Adrenal gland (tissue), 9 donors: ENCODE measurements at regions not wholly inside any gene's neighbourhood (a gene's known extent, or its start where the extent isn't known, plus 50 kb on each side); places are given as distances from the start of the nearest gene placed in this dataset.

ENCODE experiments used
- DNase-seq, 7 donors: peaks; one replicate each; pipeline ENCODE4 v3.0.0-alpha.2; 2019 to 2020
- H3K27ac ChIP-seq, 5 donors: fragments of 200-600 bp; sonication (generic) in 4 of 5; 1 replicate in 3 of 5; 2 replicates in 2 of 5; pipeline versions ENCODE4 v1.5.1 to v1.8.0; 2016 to 2020; ENCODE audit warnings: mild to moderate bottlenecking in 1 of 5
- H3K27me3 ChIP-seq: fragments of 200-600 bp; 2 replicates; pipeline ENCODE4 v1.8.0; 2021
- H3K36me3 ChIP-seq, 2 donors: fragments of 200-600 bp; replicated peaks in 1 of 2; 1 replicate in 1 of 2; 2 replicates in 1 of 2; pipeline versions ENCODE4 v1.5.1 to v1.8.0; 2018 to 2022
- H3K4me1 ChIP-seq, 2 donors: fragments of 200-600 bp; replicated peaks in 1 of 2; 1 replicate in 1 of 2; 2 replicates in 1 of 2; pipeline versions ENCODE4 v1.5.1 to v1.8.0; 2018 to 2021
- H3K4me3 ChIP-seq, 4 donors: fragments of 200-600 bp; sonication (generic) in 3 of 4; one replicate each; pipeline ENCODE4 v1.5.1; 2016 to 2018
- H3K9me3 ChIP-seq, 3 donors: fragments of 200-600 bp; sonication (generic) in 1 of 3; replicated peaks in 1 of 3; 1 replicate in 2 of 3; 2 replicates in 1 of 3; pipeline versions ENCODE4 v1.5.1 to v1.8.0; 2016 to 2021
- CTCF ChIP-seq, 6 experiments: fragments of 450-650 bp in 4 of 6; fragments of 200-600 bp in 2 of 6; sonication (generic) in 1 of 6; IDR thresholded peaks; 1 replicate in 5 of 6; 2 replicates in 1 of 6; pipeline versions ENCODE4 v1.5.1 to v1.8.0; 2016 to 2021; ENCODE audit warnings: antibody characterized with exemption in 6 of 6, mild to moderate bottlenecking in 2 of 6, moderate library complexity in 1 of 6
- POLR2A ChIP-seq, 2 donors: fragments of 450-650 bp; IDR thresholded peaks; one replicate each; pipeline ENCODE4 v1.6.1; 2017; ENCODE audit warnings: antibody characterized with exemption in 2 of 2, mild to moderate bottlenecking in 2 of 2, moderate library complexity in 1 of 2
- WGBS, 4 donors: extraction: QIAGEN DNeasy Blood & Tissue Kit in 2 of 4; methylation state at CpG; one replicate each; pipeline versions ENCODE4 v1.1.5 to v1.1.7; 2013 to 2017; 5-methylcytosine and 5-hydroxymethylcytosine counted together
- intact Hi-C, 2 donors: fragments of 100-400 bp; cut with DNase I; formaldehyde crosslinking; loops; one replicate each; pipeline versions ENCODE4 v1.14.1 to v1.15.0; 2022 to 2023
- donor health status: healthy with polysubstance abuse.
- donor health status: Bipolar disorder and iron deficiency.
- donor health status: DM: yes; HTN: yes; CAD: no.
- donor health status: DM: no; HTN: no; CAD: no.
- donor health status: DM: no; HTN: no; CAD: no.

DNA sequence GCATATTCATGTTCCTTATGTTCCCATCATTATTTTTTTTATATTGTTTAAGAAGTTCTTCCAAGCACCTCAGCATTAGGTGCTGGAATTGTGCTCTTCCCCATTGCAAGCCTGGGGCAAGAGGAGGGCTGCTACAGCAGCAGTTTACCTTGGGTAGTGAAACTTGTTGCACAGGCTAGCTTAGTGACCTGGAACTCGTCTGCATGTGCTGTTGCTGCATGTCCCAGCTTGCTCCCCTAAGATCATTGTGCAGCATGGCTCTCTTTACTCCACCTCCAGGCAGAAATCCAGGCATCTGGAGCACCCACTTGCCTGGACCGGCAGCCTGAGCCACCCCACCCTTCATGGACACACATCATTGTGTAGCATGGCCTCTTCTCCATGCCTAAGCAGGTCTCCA, 776.0 kb downstream of the GLUD2 start:
- no peaks in the 10 kb centered on the region for H3K4me1 ChIP-seq
- H3K9me3 ChIP-seq, result no peaks in the 10 kb centered on the region
- DNase-seq, result no peak
- no peaks in the 10 kb centered on the region for H3K27me3 ChIP-seq
- intact Hi-C loops, result no loop called here
- H3K27ac ChIP-seq, result no peak overlapping the region
- TF ChIP-seq CTCF (IDR thresholded peaks at IDR 0.05), result no peak
- no peak for TF ChIP-seq POLR2A (IDR thresholded peaks at IDR 0.05)
- H3K36me3 ChIP-seq, result no peaks in the 10 kb centered on the region
- 49 to 86% (median 69%) methylated on average over 1 to 2 of the region's 2 CpGs; no CpG with 5 or more reads in 1 of the 4 donors for WGBS, 4 donors
- no peak overlapping the region for H3K4me3 ChIP-seq

- no peak overlapping the region for H3K27ac ChIP-seq
- no peaks in the 10 kb centered on the region for H3K9me3 ChIP-seq
- DNase-seq, result no peak
- WGBS, 4 donors, result 24 to 49% (median 37%) methylated on average over 2 of the region's 2 CpGs
- H3K36me3 ChIP-seq, result no peaks in the 10 kb centered on the region
- no peak for TF ChIP-seq POLR2A (IDR thresholded peaks at IDR 0.05)
- TF ChIP-seq CTCF (IDR thresholded peaks at IDR 0.05), result no peak
- H3K27me3 ChIP-seq, result no peaks in the 10 kb centered on the region
- H3K4me1 ChIP-seq, result no peaks in the 10 kb centered on the region
- no peak overlapping the region for H3K4me3 ChIP-seq
- intact Hi-C loops, result no loop called here
These were observed 784.2 kb downstream of the GLUD2 start for GRCh38 chrX:121831601-121832000.

DNA sequence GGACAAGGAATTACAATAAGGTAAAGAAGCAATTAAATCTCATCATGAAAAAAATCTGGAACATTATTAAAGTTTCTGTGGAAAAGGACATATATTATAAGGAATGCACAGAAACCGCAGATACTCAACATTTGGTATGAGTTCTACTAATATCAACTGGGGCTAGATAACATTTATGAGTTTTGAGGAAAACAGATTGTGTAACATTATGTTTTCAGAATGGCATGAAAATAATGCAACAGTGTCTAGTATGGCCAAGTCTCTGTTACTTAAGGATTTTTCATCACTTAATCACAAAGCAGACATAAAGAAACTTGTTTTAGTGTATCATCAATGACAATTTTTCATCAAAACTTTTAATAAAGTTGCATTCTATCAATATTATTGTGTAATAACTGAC, 785.0 kb downstream of the GLUD2 start:
- Histone ChIP-seq H3K4me3 (no peak overlapping the region), H3K27ac (no peak overlapping the region), H3K9me3 (no peaks in the 10 kb centered on the region), H3K4me1 (no peaks in the 10 kb centered on the region), H3K27me3 (no peaks in the 10 kb centered on the region), H3K36me3 (no peaks in the 10 kb centered on the region)
- no peak for DNase-seq
- 65 to 81% (median 71%) methylated on average over 1 of the region's 1 CpG for WGBS, 4 donors
- intact Hi-C loops, result no loop called here
- TF ChIP-seq POLR2A (IDR thresholded peaks at IDR 0.05) (no peak), CTCF (IDR thresholded peaks at IDR 0.05) (no peak)

GRCh38 chrX:121836000-121836399, 788.6 kb downstream of the GLUD2 start:
- no peaks in the 10 kb centered on the region for H3K36me3 ChIP-seq
- no peaks in the 10 kb centered on the region for H3K27me3 ChIP-seq
- no peak overlapping the region for H3K4me3 ChIP-seq
- no peaks in the 10 kb centered on the region for H3K9me3 ChIP-seq
- DNase-seq, result no peak
- no peak for TF ChIP-seq POLR2A (IDR thresholded peaks at IDR 0.05)
- no peak for TF ChIP-seq CTCF (IDR thresholded peaks at IDR 0.05)
- no peaks in the 10 kb centered on the region for H3K4me1 ChIP-seq
- no peak overlapping the region for H3K27ac ChIP-seq
- intact Hi-C loops, result no loop called here
- WGBS, 4 donors, result 29 to 67% (median 62%) methylated on average over 1 of the region's 1 CpG
